ENCODE measurements at regions not wholly inside any gene's neighbourhood (a gene's known extent, or its start where the extent isn't known, plus 50 kb on each side); places are given as distances from the start of the nearest gene placed in this dataset.

GRCh38 chr2:19819097-19820065 lies 82.4 kb downstream of the TTC32 start:
- no peak for TF ChIP-seq CTCF (IDR thresholded peaks at IDR 0.05)
- ATAC-seq (ENCODE audit: low FRiP score) = no peak

GRCh38 chr2:19818543-19818942 lies 83.2 kb downstream of the TTC32 start:
- DNase-seq (ENCODE audit: low spot score) (no peak), ATAC-seq (ENCODE audit: low FRiP score) (no peak)
- no peak for TF ChIP-seq CTCF (IDR thresholded peaks at IDR 0.05)

More at GRCh38 chr2:19819097-19820065, 82.4 kb downstream of the TTC32 start:
- no peak for DNase-seq (ENCODE audit: low spot score)

GRCh38 chr2:19818039-19818438 lies 83.7 kb downstream of the TTC32 start:
- no peak for TF ChIP-seq CTCF (IDR thresholded peaks at IDR 0.05)
- no peak for DNase-seq (ENCODE audit: low spot score)
- ATAC-seq (ENCODE audit: low FRiP score) = no peak

- no peak for DNase-seq (ENCODE audit: low spot score)
Measured at GRCh38 chr2:19815746-19816145, 86.0 kb downstream of the TTC32 start.

GRCh38 chr2:19812166-19812565 lies 89.6 kb downstream of the TTC32 start:
- ATAC-seq (ENCODE audit: low FRiP score) (peak; percentile 70), DNase-seq (ENCODE audit: low spot score) (no peak)
- TF ChIP-seq CTCF (IDR thresholded peaks at IDR 0.05) = no peak

More at GRCh38 chr2:19815746-19816145, 86.0 kb downstream of the TTC32 start:
- ATAC-seq (ENCODE audit: low FRiP score) = no peak
- no peak for TF ChIP-seq CTCF (IDR thresholded peaks at IDR 0.05)

- TF ChIP-seq CTCF (IDR thresholded peaks at IDR 0.05) = no peak
- no peak for DNase-seq (ENCODE audit: low spot score)
- ATAC-seq (ENCODE audit: low FRiP score) = no peak
Measured at GRCh38 chr2:19811186-19811585, 90.6 kb downstream of the TTC32 start.

- no peak for ATAC-seq (ENCODE audit: low FRiP score)
- no peak for TF ChIP-seq CTCF (IDR thresholded peaks at IDR 0.05)
- no peak for DNase-seq (ENCODE audit: low spot score)
Measured at GRCh38 chr2:19810637-19811036, 91.1 kb downstream of the TTC32 start.

All from omental fat pad (tissue), 3 donors.